DOHH2 (cell line): ENCODE measurements at regions not wholly inside any gene's neighbourhood (a gene's known extent, or its start where the extent isn't known, plus 50 kb on each side); places are given as distances from the start of the nearest gene placed in this dataset.

Experiments
- EZH2phosphoT487 ChIP-seq: fragments of 200-600 bp; sonication (generic); IDR thresholded peaks from 2 replicates; pipeline ENCODE4 v1.6.1; 2017; ENCODE audit warnings: borderline replicate concordance, mild to moderate bottlenecking, antibody characterized with exemption, low read length, moderate library complexity, mixed read lengths
- TF ChIP-seq, protein P1 (sequence below): fragments of 200-600 bp; sonication (generic); IDR thresholded peaks from one replicate; pipeline ENCODE4 v1.5.1; 2014; ENCODE audit warnings: antibody characterized with exemption, mild to moderate bottlenecking, low read depth, low read length; ENCODE audit not compliant: poor library complexity, severe bottlenecking

DNA sequence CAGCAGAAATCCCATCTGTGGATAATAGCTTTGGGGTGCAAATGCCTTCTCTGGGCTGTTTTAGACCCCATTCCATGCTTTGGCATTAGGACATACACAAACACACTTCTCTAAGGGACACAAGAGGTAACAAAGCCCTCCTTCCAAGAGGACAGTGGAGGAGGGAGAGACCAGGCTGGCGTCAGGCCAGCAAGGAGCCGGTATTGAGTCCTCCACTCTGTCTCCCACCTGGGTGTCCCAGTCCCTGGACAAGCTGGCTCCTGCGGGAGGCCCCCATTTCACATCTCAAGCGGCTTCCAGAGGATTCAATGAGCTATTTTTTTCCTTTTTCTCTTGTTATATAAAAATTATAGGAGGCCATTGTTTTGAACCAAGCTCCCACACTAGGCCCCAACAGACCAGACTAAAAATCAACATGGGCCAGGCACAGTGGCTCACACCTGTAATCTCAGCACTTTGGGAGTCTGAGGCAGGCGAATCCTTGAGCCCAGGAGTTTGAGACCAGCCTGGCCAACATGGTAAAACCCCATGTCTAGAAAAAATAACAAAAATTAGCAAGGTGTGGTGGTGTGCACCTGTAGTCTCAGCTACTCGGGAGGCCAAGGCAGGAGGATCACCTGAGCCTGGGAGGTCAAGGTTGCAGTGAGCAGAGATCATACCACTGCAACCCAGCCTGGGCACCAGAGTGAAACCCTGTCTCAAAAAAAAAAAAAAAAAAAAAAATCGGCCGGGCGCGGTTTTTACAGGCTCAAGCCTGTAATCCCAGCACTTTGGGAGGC is 142.9 kb downstream of the TOMM20 start:
- TF ChIP-seq, protein P1, sequence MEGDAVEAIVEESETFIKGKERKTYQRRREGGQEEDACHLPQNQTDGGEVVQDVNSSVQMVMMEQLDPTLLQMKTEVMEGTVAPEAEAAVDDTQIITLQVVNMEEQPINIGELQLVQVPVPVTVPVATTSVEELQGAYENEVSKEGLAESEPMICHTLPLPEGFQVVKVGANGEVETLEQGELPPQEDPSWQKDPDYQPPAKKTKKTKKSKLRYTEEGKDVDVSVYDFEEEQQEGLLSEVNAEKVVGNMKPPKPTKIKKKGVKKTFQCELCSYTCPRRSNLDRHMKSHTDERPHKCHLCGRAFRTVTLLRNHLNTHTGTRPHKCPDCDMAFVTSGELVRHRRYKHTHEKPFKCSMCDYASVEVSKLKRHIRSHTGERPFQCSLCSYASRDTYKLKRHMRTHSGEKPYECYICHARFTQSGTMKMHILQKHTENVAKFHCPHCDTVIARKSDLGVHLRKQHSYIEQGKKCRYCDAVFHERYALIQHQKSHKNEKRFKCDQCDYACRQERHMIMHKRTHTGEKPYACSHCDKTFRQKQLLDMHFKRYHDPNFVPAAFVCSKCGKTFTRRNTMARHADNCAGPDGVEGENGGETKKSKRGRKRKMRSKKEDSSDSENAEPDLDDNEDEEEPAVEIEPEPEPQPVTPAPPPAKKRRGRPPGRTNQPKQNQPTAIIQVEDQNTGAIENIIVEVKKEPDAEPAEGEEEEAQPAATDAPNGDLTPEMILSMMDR = no peak
- TF ChIP-seq EZH2phosphoT487 = no peak
